ENCODE measurements at regions not wholly inside any gene's neighbourhood (a gene's known extent, or its start where the extent isn't known, plus 50 kb on each side); places are given as distances from the start of the nearest gene placed in this dataset.
A peak's percentile ranks its signal among the peaks of the same experiment; 100 is the strongest.

- CTCF ChIA-PET, result no interaction called here
- Histone ChIP-seq H3K27me3 (ENCODE audit: low read length) (no peaks in the 10 kb centered on the region), H3K9me3 (ENCODE audit: low read length) (no peaks in the 10 kb centered on the region), H3K9me2 (replicated peaks; ENCODE audit: low read length) (no peaks in the 10 kb centered on the region), H3K27ac (ENCODE audit: low read length) (no peak overlapping the region), H3K79me2 (ENCODE audit: low read length) (no peaks in the 10 kb centered on the region), H2AFZ (ENCODE audit: low read length) (no peak overlapping the region), H3K4me2 (ENCODE audit: low read length) (no peak overlapping the region), H3K4me1 (ENCODE audit: insufficient read depth, low read length) (no peaks in the 10 kb centered on the region), H3F3A (ENCODE audit: low read length, unreplicated experiment) (no peaks in the 10 kb centered on the region), H3K36me3 (ENCODE audit: low read depth, low read length) (no peaks in the 10 kb centered on the region), H3K4me3 (ENCODE audit: low read length) (no peak overlapping the region), H3K9ac (ENCODE audit: low read length) (no peak overlapping the region), H4K20me1 (ENCODE audit: low read length) (no peaks in the 10 kb centered on the region)
- ATAC-seq, result no peak
- DNase-seq, result peak; percentile 29
- no TSS peak for BruUV-seq (replicated peaks)
- TF ChIP-seq EZH2 (IDR thresholded peaks at IDR 0.05; ENCODE audit: low read length, unreplicated experiment), result no peak
- TF ChIP-seq CTCF (conservative IDR thresholded peaks at IDR 0.05; ENCODE audit: low read depth, low read length), result no peak
- no peak for TF ChIP-seq EZH2phosphoT487 (IDR thresholded peaks at IDR 0.05; ENCODE audit: borderline replicate concordance, low read length)
- POLR2A ChIA-PET (ENCODE audit: unreplicated experiment), result no interaction called here
- intact Hi-C loops (cut with micrococcal nuclease), result no loop called here
Measured at GRCh38 chr2:220077488-220077887, 450.1 kb downstream of the SLC4A3 start.

GRCh38 chr2:220078439-220078838, 451.0 kb downstream of the SLC4A3 start:
- TF ChIP-seq EZH2 (IDR thresholded peaks at IDR 0.05; ENCODE audit: low read length, unreplicated experiment) (no peak), CTCF (conservative IDR thresholded peaks at IDR 0.05; ENCODE audit: low read depth, low read length) (no peak), EZH2phosphoT487 (IDR thresholded peaks at IDR 0.05; ENCODE audit: borderline replicate concordance, low read length) (no peak)
- ATAC-seq, result no peak
- Histone ChIP-seq H4K20me1 (ENCODE audit: low read length) (no peaks in the 10 kb centered on the region), H3K9me3 (ENCODE audit: low read length) (no peaks in the 10 kb centered on the region), H3K36me3 (ENCODE audit: low read depth, low read length) (no peaks in the 10 kb centered on the region), H3K9me2 (replicated peaks; ENCODE audit: low read length) (no peaks in the 10 kb centered on the region), H3K9ac (ENCODE audit: low read length) (no peak overlapping the region), H2AFZ (ENCODE audit: low read length) (no peak overlapping the region), H3K27ac (ENCODE audit: low read length) (no peak overlapping the region), H3F3A (ENCODE audit: low read length, unreplicated experiment) (no peaks in the 10 kb centered on the region), H3K4me3 (ENCODE audit: low read length) (no peak overlapping the region), H3K27me3 (ENCODE audit: low read length) (no peaks in the 10 kb centered on the region), H3K79me2 (ENCODE audit: low read length) (no peaks in the 10 kb centered on the region), H3K4me2 (ENCODE audit: low read length) (no peak overlapping the region), H3K4me1 (ENCODE audit: insufficient read depth, low read length) (no peaks in the 10 kb centered on the region)
- intact Hi-C loops (cut with micrococcal nuclease), result no loop called here
- POLR2A ChIA-PET (ENCODE audit: unreplicated experiment), result no interaction called here
- no TSS peak for BruUV-seq (replicated peaks)
- DNase-seq, result no peak
- CTCF ChIA-PET, result no interaction called here

- no peaks in the 10 kb centered on the region for H3K4me1 ChIP-seq (ENCODE audit: insufficient read depth, low read length)
- H2AFZ ChIP-seq (ENCODE audit: low read length), result no peak overlapping the region
- no peaks in the 10 kb centered on the region for H4K20me1 ChIP-seq (ENCODE audit: low read length)
- POLR2A ChIA-PET (ENCODE audit: unreplicated experiment), result no interaction called here
- no peak for DNase-seq
- no peak for TF ChIP-seq CTCF (conservative IDR thresholded peaks at IDR 0.05; ENCODE audit: low read depth, low read length)
- no peak for TF ChIP-seq EZH2 (IDR thresholded peaks at IDR 0.05; ENCODE audit: low read length, unreplicated experiment)
- TF ChIP-seq EZH2phosphoT487 (IDR thresholded peaks at IDR 0.05; ENCODE audit: borderline replicate concordance, low read length), result no peak
- no peaks in the 10 kb centered on the region for H3F3A ChIP-seq (ENCODE audit: low read length, unreplicated experiment)
- CTCF ChIA-PET, result no interaction called here
- H3K4me2 ChIP-seq (ENCODE audit: low read length), result no peak overlapping the region
- no peak for ATAC-seq
- H3K27me3 ChIP-seq (ENCODE audit: low read length), result no peaks in the 10 kb centered on the region
- intact Hi-C loops (cut with micrococcal nuclease), result no loop called here
- no peak overlapping the region for H3K27ac ChIP-seq (ENCODE audit: low read length)
- H3K9me3 ChIP-seq (ENCODE audit: low read length), result no peaks in the 10 kb centered on the region
- no peaks in the 10 kb centered on the region for H3K9me2 ChIP-seq (replicated peaks; ENCODE audit: low read length)
- H3K4me3 ChIP-seq (ENCODE audit: low read length), result no peak overlapping the region
- no peak overlapping the region for H3K9ac ChIP-seq (ENCODE audit: low read length)
- H3K79me2 ChIP-seq (ENCODE audit: low read length), result no peaks in the 10 kb centered on the region
- BruUV-seq (replicated peaks), result no TSS peak
- no peaks in the 10 kb centered on the region for H3K36me3 ChIP-seq (ENCODE audit: low read depth, low read length)
Measured at GRCh38 chr2:220079595-220079994, 452.2 kb downstream of the SLC4A3 start.
